ENCODE measurements at regions not wholly inside any gene's neighbourhood (a gene's known extent, or its start where the extent isn't known, plus 50 kb on each side); places are given as distances from the start of the nearest gene placed in this dataset.

GRCh38 chr7:156305351-156305750, 335.2 kb upstream of the RNF32 start:
- TF ChIP-seq EZH2 (IDR thresholded peaks at IDR 0.05; ENCODE audit: low read depth, unreplicated experiment) (no peak), REST (IDR thresholded peaks at IDR 0.05; ENCODE audit: unreplicated experiment) (no peak), CREB1 (CRISPR knock-in tag; IDR thresholded peaks at IDR 0.05; ENCODE audit: low read depth) (no peak), POLR2AphosphoS5 (IDR thresholded peaks at IDR 0.05; ENCODE audit: low read depth) (no peak), CTCF (conservative IDR thresholded peaks at IDR 0.05; ENCODE audit: low read depth in 2 of 2) (no peak), EZH2phosphoT487 (IDR thresholded peaks at IDR 0.05; ENCODE audit: unreplicated experiment) (no peak), STAT1 (IDR thresholded peaks at IDR 0.05; ENCODE audit: unreplicated experiment) (no peak), ZNF331 (CRISPR knock-in tag; IDR thresholded peaks at IDR 0.05; ENCODE audit: low read depth) (no peak), JUNB (IDR thresholded peaks at IDR 0.05; ENCODE audit: unreplicated experiment) (no peak), NANOG (IDR thresholded peaks at IDR 0.05; ENCODE audit: borderline replicate concordance) (no peak)
- TF ChIP-seq, protein P1, sequence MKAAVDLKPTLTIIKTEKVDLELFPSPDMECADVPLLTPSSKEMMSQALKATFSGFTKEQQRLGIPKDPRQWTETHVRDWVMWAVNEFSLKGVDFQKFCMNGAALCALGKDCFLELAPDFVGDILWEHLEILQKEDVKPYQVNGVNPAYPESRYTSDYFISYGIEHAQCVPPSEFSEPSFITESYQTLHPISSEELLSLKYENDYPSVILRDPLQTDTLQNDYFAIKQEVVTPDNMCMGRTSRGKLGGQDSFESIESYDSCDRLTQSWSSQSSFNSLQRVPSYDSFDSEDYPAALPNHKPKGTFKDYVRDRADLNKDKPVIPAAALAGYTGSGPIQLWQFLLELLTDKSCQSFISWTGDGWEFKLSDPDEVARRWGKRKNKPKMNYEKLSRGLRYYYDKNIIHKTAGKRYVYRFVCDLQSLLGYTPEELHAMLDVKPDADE (IDR thresholded peaks at IDR 0.05): no peak
- TF ChIP-seq, protein P2, sequence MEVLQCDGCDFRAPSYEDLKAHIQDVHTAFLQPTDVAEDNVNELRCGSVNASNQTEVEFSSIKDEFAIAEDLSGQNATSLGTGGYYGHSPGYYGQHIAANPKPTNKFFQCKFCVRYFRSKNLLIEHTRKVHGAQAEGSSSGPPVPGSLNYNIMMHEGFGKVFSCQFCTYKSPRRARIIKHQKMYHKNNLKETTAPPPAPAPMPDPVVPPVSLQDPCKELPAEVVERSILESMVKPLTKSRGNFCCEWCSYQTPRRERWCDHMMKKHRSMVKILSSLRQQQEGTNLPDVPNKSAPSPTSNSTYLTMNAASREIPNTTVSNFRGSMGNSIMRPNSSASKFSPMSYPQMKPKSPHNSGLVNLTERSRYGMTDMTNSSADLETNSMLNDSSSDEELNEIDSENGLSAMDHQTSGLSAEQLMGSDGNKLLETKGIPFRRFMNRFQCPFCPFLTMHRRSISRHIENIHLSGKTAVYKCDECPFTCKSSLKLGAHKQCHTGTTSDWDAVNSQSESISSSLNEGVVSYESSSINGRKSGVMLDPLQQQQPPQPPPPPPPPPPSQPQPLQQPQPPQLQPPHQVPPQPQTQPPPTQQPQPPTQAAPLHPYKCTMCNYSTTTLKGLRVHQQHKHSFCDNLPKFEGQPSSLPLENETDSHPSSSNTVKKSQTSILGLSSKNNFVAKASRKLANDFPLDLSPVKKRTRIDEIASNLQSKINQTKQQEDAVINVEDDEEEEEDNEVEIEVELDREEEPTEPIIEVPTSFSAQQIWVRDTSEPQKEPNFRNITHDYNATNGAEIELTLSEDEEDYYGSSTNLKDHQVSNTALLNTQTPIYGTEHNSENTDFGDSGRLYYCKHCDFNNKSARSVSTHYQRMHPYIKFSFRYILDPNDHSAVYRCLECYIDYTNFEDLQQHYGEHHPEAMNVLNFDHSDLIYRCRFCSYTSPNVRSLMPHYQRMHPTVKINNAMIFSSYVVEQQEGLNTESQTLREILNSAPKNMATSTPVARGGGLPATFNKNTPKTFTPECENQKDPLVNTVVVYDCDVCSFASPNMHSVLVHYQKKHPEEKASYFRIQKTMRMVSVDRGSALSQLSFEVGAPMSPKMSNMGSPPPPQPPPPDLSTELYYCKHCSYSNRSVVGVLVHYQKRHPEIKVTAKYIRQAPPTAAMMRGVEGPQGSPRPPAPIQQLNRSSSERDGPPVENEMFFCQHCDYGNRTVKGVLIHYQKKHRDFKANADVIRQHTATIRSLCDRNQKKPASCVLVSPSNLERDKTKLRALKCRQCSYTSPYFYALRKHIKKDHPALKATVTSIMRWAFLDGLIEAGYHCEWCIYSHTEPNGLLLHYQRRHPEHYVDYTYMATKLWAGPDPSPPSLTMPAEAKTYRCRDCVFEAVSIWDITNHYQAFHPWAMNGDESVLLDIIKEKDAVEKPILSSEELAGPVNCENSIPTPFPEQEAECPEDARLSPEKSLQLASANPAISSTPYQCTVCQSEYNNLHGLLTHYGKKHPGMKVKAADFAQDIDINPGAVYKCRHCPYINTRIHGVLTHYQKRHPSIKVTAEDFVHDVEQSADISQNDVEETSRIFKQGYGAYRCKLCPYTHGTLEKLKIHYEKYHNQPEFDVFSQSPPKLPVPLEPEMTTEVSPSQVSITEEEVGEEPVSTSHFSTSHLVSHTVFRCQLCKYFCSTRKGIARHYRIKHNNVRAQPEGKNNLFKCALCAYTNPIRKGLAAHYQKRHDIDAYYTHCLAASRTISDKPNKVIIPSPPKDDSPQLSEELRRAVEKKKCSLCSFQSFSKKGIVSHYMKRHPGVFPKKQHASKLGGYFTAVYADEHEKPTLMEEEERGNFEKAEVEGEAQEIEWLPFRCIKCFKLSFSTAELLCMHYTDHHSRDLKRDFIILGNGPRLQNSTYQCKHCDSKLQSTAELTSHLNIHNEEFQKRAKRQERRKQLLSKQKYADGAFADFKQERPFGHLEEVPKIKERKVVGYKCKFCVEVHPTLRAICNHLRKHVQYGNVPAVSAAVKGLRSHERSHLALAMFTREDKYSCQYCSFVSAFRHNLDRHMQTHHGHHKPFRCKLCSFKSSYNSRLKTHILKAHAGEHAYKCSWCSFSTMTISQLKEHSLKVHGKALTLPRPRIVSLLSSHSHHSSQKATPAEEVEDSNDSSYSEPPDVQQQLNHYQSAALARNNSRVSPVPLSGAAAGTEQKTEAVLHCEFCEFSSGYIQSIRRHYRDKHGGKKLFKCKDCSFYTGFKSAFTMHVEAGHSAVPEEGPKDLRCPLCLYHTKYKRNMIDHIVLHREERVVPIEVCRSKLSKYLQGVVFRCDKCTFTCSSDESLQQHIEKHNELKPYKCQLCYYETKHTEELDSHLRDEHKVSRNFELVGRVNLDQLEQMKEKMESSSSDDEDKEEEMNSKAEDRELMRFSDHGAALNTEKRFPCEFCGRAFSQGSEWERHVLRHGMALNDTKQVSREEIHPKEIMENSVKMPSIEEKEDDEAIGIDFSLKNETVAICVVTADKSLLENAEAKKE (CRISPR knock-in tag; IDR thresholded peaks at IDR 0.05): no peak

Data from GM23338 (cell line).